ENCODE measurements at regions not wholly inside any gene's neighbourhood (a gene's known extent, or its start where the extent isn't known, plus 50 kb on each side); places are given as distances from the start of the nearest gene placed in this dataset.

GRCh38 chr4:186449954-186450353, 105.4 kb downstream of the MTNR1A start:
- ChIA-PET CTCF (no interaction called here), POLR2A (no interaction called here), SMC1A (ENCODE audit: uncharacterized antibody, unreplicated experiment) (no interaction called here), RAD21 (ENCODE audit: unreplicated experiment) (no interaction called here)
- Histone ChIP-seq H3K27ac (ENCODE audit: control insufficient read depth, insufficient read depth) (no peak overlapping the region), H3K9ac (ENCODE audit: control insufficient read depth, insufficient read depth, low read length) (no peak overlapping the region), H3K36me3 (ENCODE audit: control insufficient read depth in 2 of 2, insufficient read depth in 2 of 2, low read length in 1 of 2) (no peaks in the 10 kb centered on the region), H3K4me3 (no peak overlapping the region), H3K79me2 (ENCODE audit: control insufficient read depth, insufficient read depth, low read length) (no peaks in the 10 kb centered on the region), H3K4me1 (ENCODE audit: control insufficient read depth, insufficient read depth, low read length) (no peaks in the 10 kb centered on the region), H3K9me3 (replicated peaks; ENCODE audit: control insufficient read depth, insufficient read depth, low read length) (peaks cover 2% of the 10 kb centered on the region; the same call in 1 of the 3 replicates), H3K4me2 (ENCODE audit: control insufficient read depth, insufficient read depth) (no peak overlapping the region), H4K20me1 (ENCODE audit: control insufficient read depth, insufficient read depth) (no peaks in the 10 kb centered on the region), H3K27me3 (replicated peaks in 1 of 2; ENCODE audit: control insufficient read depth in 2 of 2, insufficient read depth in 2 of 2, low read length in 1 of 2) (no peaks in the 10 kb centered on the region), H2AFZ (ENCODE audit: control insufficient read depth, low read depth, low read length) (no peak overlapping the region)
- WGBS (ENCODE audit: insufficient coverage, insufficient replicate concordance, low lambda C conversion rate, missing lambda C conversion rate): 36% methylated on average over 8 of the region's 8 CpGs
- no peak for DNase-seq (ENCODE audit: low read depth, low spot score)
- intact Hi-C loops (cut with micrococcal nuclease; ENCODE audit: unreplicated experiment): no loop called here
- no peak for FAIRE-seq
- in situ Hi-C loops (cut with MboI): no loop called here
- ATAC-seq: no peak
- BruUV-seq (replicated peaks): no TSS peak
- TF ChIP-seq SMARCA5 (IDR thresholded peaks at IDR 0.05) (no peak), NFXL1 (IDR thresholded peaks at IDR 0.05; ENCODE audit: borderline replicate concordance) (no peak), CBX3 (IDR thresholded peaks at IDR 0.05; ENCODE audit: borderline replicate concordance, low read depth) (no peak), KLF5 (IDR thresholded peaks at IDR 0.05; ENCODE audit: partially characterized antibody) (no peak), RFX5 (IDR thresholded peaks at IDR 0.05; ENCODE audit: low read depth, low read length) (no peak), ELK1 (IDR thresholded peaks at IDR 0.05; ENCODE audit: low read depth, low read length) (no peak), MLLT1 (IDR thresholded peaks at IDR 0.05) (no peak), E2F4 (IDR thresholded peaks at IDR 0.05; ENCODE audit: low read depth, low read length) (no peak), ZNF217 (IDR thresholded peaks at IDR 0.05) (no peak), ZNF687 (IDR thresholded peaks at IDR 0.05) (no peak), RAD21 (IDR thresholded peaks at IDR 0.05; ENCODE audit: insufficient read depth, low read depth, low read length) (no peak), BRCA1 (IDR thresholded peaks at IDR 0.05; ENCODE audit: low read depth, low read length) (no peak), SUZ12 (IDR thresholded peaks at IDR 0.05; ENCODE audit: unreplicated experiment) (no peak), ZBTB11 (CRISPR knock-in tag; IDR thresholded peaks at IDR 0.05) (no peak), YBX1 (IDR thresholded peaks at IDR 0.05) (no peak)

Measured in GM12878 (cell line).